Stimulated activated CD8-positive, alpha-beta memory T cell treated with anti-CD3 and anti-CD28 coated beads, Interleukin-7, amount 100 ng/mL, for 48 hours (primary cell): ENCODE measurements at regions not wholly inside any gene's neighbourhood (a gene's known extent, or its start where the extent isn't known, plus 50 kb on each side); places are given as distances from the start of the nearest gene placed in this dataset.
"Not testable (repeated sequence)": the region's sequence is repeated elsewhere in the genome, so short reads cannot be mapped to it uniquely, and the experiment has no call there.

Experiments used
- DNase-seq, 2 donors: peaks; one replicate each; pipeline ENCODE4 v3.0.0-alpha.2; 2020; ENCODE audit warnings: low read depth in 1 of 2; ENCODE audit errors: extremely low read depth in 1 of 2

- no peak for DNase-seq
These were observed 195.6 kb downstream of the TBC1D2B start for GRCh38 chr15:77881950-77882349.

- not testable (repeated sequence) for DNase-seq
These were observed 196.0 kb downstream of the TBC1D2B start for GRCh38 chr15:77881535-77881934.

GRCh38 chr15:77879466-77879865 is 198.0 kb downstream of the TBC1D2B start:
- DNase-seq = not testable (repeated sequence)

GRCh38 chr15:77877869-77878577 is 199.5 kb downstream of the TBC1D2B start:
- DNase-seq = no peak

- not testable (repeated sequence) for DNase-seq
These were observed 201.2 kb downstream of the TBC1D2B start for GRCh38 chr15:77876107-77876820.

- peak; percentile 16 to 19 for DNase-seq
These were observed 202.3 kb downstream of the TBC1D2B start for GRCh38 chr15:77875066-77875721.

GRCh38 chr15:77874063-77874462 is 203.4 kb downstream of the TBC1D2B start:
- DNase-seq = no peak

GRCh38 chr15:77872521-77873425 is 204.7 kb downstream of the TBC1D2B start:
- not testable (repeated sequence) for DNase-seq

- no peak for DNase-seq
These were observed 205.6 kb downstream of the TBC1D2B start for GRCh38 chr15:77871852-77872371.

- DNase-seq = peak; percentile 6 to 13
These were observed 207.1 kb downstream of the TBC1D2B start for GRCh38 chr15:77870195-77871065.

GRCh38 chr15:77869021-77869895 is 208.3 kb downstream of the TBC1D2B start:
- DNase-seq = no peak

GRCh38 chr15:77868048-77868629 is 209.4 kb downstream of the TBC1D2B start:
- not testable (repeated sequence) for DNase-seq

GRCh38 chr15:77867266-77868047 is 210.1 kb downstream of the TBC1D2B start:
- no peak for DNase-seq

GRCh38 chr15:77866596-77867125 is 210.8 kb downstream of the TBC1D2B start:
- DNase-seq = no peak

GRCh38 chr15:77866186-77866585 is 211.3 kb downstream of the TBC1D2B start:
- no peak for DNase-seq

- DNase-seq = no peak
These were observed 211.8 kb downstream of the TBC1D2B start for GRCh38 chr15:77865701-77866100.

GRCh38 chr15:77865106-77865610 is 212.4 kb downstream of the TBC1D2B start:
- DNase-seq = no peak
